NCI-H510A (cell line): ENCODE measurements at regions not wholly inside any gene's neighbourhood (a gene's known extent, or its start where the extent isn't known, plus 50 kb on each side); places are given as distances from the start of the nearest gene placed in this dataset.

Experiments
- DNase-seq: peaks from one replicate; lab custom pipeline; 2025; lab: John Stamatoyannopoulos, UW

GRCh38 chr2:217623281-217623912 is 379.4 kb downstream of the TNS1 start:
- DNase-seq, result no peak

- DNase-seq, result peak; percentile 69
These were observed 380.4 kb downstream of the TNS1 start for GRCh38 chr2:217622205-217623060.

- DNase-seq, result no peak
These were observed 381.4 kb downstream of the TNS1 start for GRCh38 chr2:217621391-217621801.

GRCh38 chr2:217618744-217619143 is 384.1 kb downstream of the TNS1 start:
- DNase-seq, result no peak

- no peak for DNase-seq
These were observed 385.2 kb downstream of the TNS1 start for GRCh38 chr2:217617616-217618022.

GRCh38 chr2:217616936-217617335 is 385.9 kb downstream of the TNS1 start:
- DNase-seq, result no peak

GRCh38 chr2:217615171-217615570 is 387.6 kb downstream of the TNS1 start:
- DNase-seq, result no peak

- no peak for DNase-seq
These were observed 388.3 kb downstream of the TNS1 start for GRCh38 chr2:217614498-217614897.

- no peak for DNase-seq
These were observed 388.7 kb downstream of the TNS1 start for GRCh38 chr2:217614096-217614495.

- DNase-seq, result no peak
These were observed 389.9 kb downstream of the TNS1 start for GRCh38 chr2:217612920-217613319.

- DNase-seq, result no peak
These were observed 390.6 kb downstream of the TNS1 start for GRCh38 chr2:217612211-217612610.

- DNase-seq, result no peak
These were observed 391.1 kb downstream of the TNS1 start for GRCh38 chr2:217611626-217612127.

- DNase-seq, result no peak
These were observed 391.7 kb downstream of the TNS1 start for GRCh38 chr2:217611056-217611455.

GRCh38 chr2:217610401-217610814 is 392.4 kb downstream of the TNS1 start:
- peak; percentile 98 for DNase-seq

- DNase-seq, result peak; percentile 98
These were observed 392.8 kb downstream of the TNS1 start for GRCh38 chr2:217609952-217610351.

- DNase-seq, result no peak
These were observed 396.5 kb downstream of the TNS1 start for GRCh38 chr2:217606296-217606695.

- DNase-seq, result no peak
These were observed 398.1 kb downstream of the TNS1 start for GRCh38 chr2:217604527-217605194.

- no peak for DNase-seq
These were observed 401.2 kb downstream of the TNS1 start for GRCh38 chr2:217601601-217602000.

GRCh38 chr2:217599906-217600305 is 402.9 kb downstream of the TNS1 start:
- no peak for DNase-seq

- no peak for DNase-seq
These were observed 405.1 kb downstream of the TNS1 start for GRCh38 chr2:217597681-217598080.

- DNase-seq, result no peak
These were observed 405.6 kb downstream of the TNS1 start for GRCh38 chr2:217597145-217597544.

- peak; percentile 70 for DNase-seq
These were observed 409.1 kb downstream of the TNS1 start for GRCh38 chr2:217593732-217594131.

GRCh38 chr2:217588266-217588665 is 414.5 kb downstream of the TNS1 start:
- DNase-seq, result no peak
